ENCODE measurements at regions not wholly inside any gene's neighbourhood (a gene's known extent, or its start where the extent isn't known, plus 50 kb on each side); places are given as distances from the start of the nearest gene placed in this dataset.

GRCh38 chr20:17137692-17138091 is 89.1 kb upstream of the PCSK2 start:
- no peak for DNase-seq

GRCh38 chr20:17138237-17138636 is 88.6 kb upstream of the PCSK2 start:
- no peak for DNase-seq

GRCh38 chr20:17140894-17141293 is 85.9 kb upstream of the PCSK2 start:
- DNase-seq: no peak

GRCh38 chr20:17141568-17141967 is 85.3 kb upstream of the PCSK2 start:
- DNase-seq: no peak

- DNase-seq: no peak
These were observed 84.2 kb upstream of the PCSK2 start for GRCh38 chr20:17142666-17143065.

GRCh38 chr20:17150858-17151257 is 76.0 kb upstream of the PCSK2 start:
- no peak for DNase-seq

GRCh38 chr20:17155401-17155800 is 71.4 kb upstream of the PCSK2 start:
- DNase-seq: no peak

- DNase-seq: no peak
These were observed 68.1 kb upstream of the PCSK2 start for GRCh38 chr20:17158701-17159100.

GRCh38 chr20:17161673-17162481 is 65.0 kb upstream of the PCSK2 start:
- no peak for DNase-seq

GRCh38 chr20:17168026-17168612 is 58.7 kb upstream of the PCSK2 start:
- DNase-seq: no peak

GRCh38 chr20:17169585-17170136 is 57.2 kb upstream of the PCSK2 start:
- peak; percentile 27 to 51 for DNase-seq

GRCh38 chr20:17171746-17172280 is 55.0 kb upstream of the PCSK2 start:
- peak in 1 of 2 experiments; percentile 45 for DNase-seq

GRCh38 chr20:17172836-17173516 is 53.9 kb upstream of the PCSK2 start:
- DNase-seq: no peak
